Hepatocyte (in vitro differentiated cells): ENCODE measurements at regions not wholly inside any gene's neighbourhood (a gene's known extent, or its start where the extent isn't known, plus 50 kb on each side); places are given as distances from the start of the nearest gene placed in this dataset.

Experiments used
- DNase-seq: peaks from one replicate; pipeline ENCODE4 v3.0.0-alpha.2; 2016; ENCODE audit warnings: low spot score
- H2AFZ ChIP-seq: fragments of 200-600 bp; sonication (generic); 2 replicates; pipeline ENCODE4 v1.6.0; 2016; ENCODE audit warnings: antibody characterized with exemption, mild to moderate bottlenecking
- H3K27ac ChIP-seq: fragments of 200-600 bp; sonication (generic); 2 replicates; pipeline ENCODE4 v1.5.1; 2016; ENCODE audit warnings: mild to moderate bottlenecking
- H3K27me3 ChIP-seq: fragments of 200-600 bp; sonication (generic); 2 replicates; pipeline ENCODE4 v1.6.1; 2016
- H3K36me3 ChIP-seq: fragments of 200-600 bp; sonication (generic); replicated peaks from 2 replicates; pipeline ENCODE4 v1.5.1; 2016; ENCODE audit warnings: low read depth; ENCODE audit not compliant: insufficient read depth
- H3K4me1 ChIP-seq: fragments of 200-600 bp; sonication (generic); 2 replicates; pipeline ENCODE4 v1.5.1; 2016; ENCODE audit warnings: mild to moderate bottlenecking, moderate library complexity; ENCODE audit not compliant: insufficient read depth
- H3K4me2 ChIP-seq: fragments of 200-600 bp; sonication (generic); 2 replicates; pipeline ENCODE4 v1.6.0; 2016
- H3K4me3 ChIP-seq: fragments of 200-600 bp; sonication (generic); 2 replicates; pipeline ENCODE4 v1.5.1; 2016; ENCODE audit warnings: mild to moderate bottlenecking
- H3K79me2 ChIP-seq: fragments of 200-600 bp; sonication (generic); 2 replicates; pipeline ENCODE4 v1.6.0; 2017; ENCODE audit warnings: mild to moderate bottlenecking
- H3K9me2 ChIP-seq: fragments of 200-600 bp; sonication (generic); replicated peaks from 2 replicates; pipeline ENCODE4 v1.6.0; 2017; ENCODE audit warnings: mild to moderate bottlenecking; ENCODE audit not compliant: insufficient read depth
- H3K9me3 ChIP-seq: fragments of 200-600 bp; sonication (generic); 2 replicates; pipeline ENCODE4 v1.5.1; 2016; ENCODE audit warnings: low read depth, mild to moderate bottlenecking
- H4K20me1 ChIP-seq: fragments of 200-600 bp; sonication (generic); 2 replicates; pipeline ENCODE4 v1.6.0; 2016; ENCODE audit warnings: mild to moderate bottlenecking; ENCODE audit not compliant: insufficient read depth, poor library complexity, severe bottlenecking
- CTCF ChIP-seq: fragments of 200-600 bp; sonication (generic); IDR thresholded peaks from 2 replicates; pipeline ENCODE4 v1.5.1; 2016; ENCODE audit warnings: antibody characterized with exemption, mild to moderate bottlenecking; ENCODE audit not compliant: poor library complexity
- EZH2 ChIP-seq: fragments of 200-600 bp; sonication (generic); IDR thresholded peaks from 2 replicates; pipeline ENCODE4 v1.6.1; 2016; ENCODE audit warnings: antibody characterized with exemption, mild to moderate bottlenecking, borderline replicate concordance
- EZH2phosphoT487 ChIP-seq: fragments of 200-600 bp; sonication (generic); IDR thresholded peaks from one replicate; pipeline ENCODE4 v1.6.1; 2018; ENCODE audit warnings: antibody characterized with exemption, mild to moderate bottlenecking, low read depth, moderate library complexity; ENCODE audit not compliant: unreplicated experiment, severe bottlenecking
- WGBS: methylation state at CpG from one replicate; pipeline ENCODE4 v1.1.6; 2016; ENCODE audit warnings: low lambda C conversion rate; ENCODE audit errors: missing lambda C conversion rate; 5-methylcytosine and 5-hydroxymethylcytosine counted together

- no peak overlapping the region for H3K27ac ChIP-seq
These were observed 356.3 kb downstream of the HAPSTR1 start for GRCh38 chr16:9447699-9448098.

GRCh38 chr16:9449597-9449996 lies 358.2 kb downstream of the HAPSTR1 start:
- H3K27ac ChIP-seq = no peak overlapping the region
- no peaks in the 10 kb centered on the region for H3K27me3 ChIP-seq
- no peaks in the 10 kb centered on the region for H3K36me3 ChIP-seq
- TF ChIP-seq EZH2phosphoT487 (no peak), CTCF (no peak), EZH2 (no peak)
- H4K20me1 ChIP-seq = no peaks in the 10 kb centered on the region
- no peak for DNase-seq
- 95% methylated on average over 3 of the region's 3 CpGs for WGBS
- no peak overlapping the region for H2AFZ ChIP-seq
- no peaks in the 10 kb centered on the region for H3K79me2 ChIP-seq
- no peak overlapping the region for H3K4me2 ChIP-seq
- no peaks in the 10 kb centered on the region for H3K9me2 ChIP-seq
- H3K4me3 ChIP-seq = no peak overlapping the region
- H3K9me3 ChIP-seq = no peaks in the 10 kb centered on the region
- no peaks in the 10 kb centered on the region for H3K4me1 ChIP-seq

More at GRCh38 chr16:9447699-9448098, 356.3 kb downstream of the HAPSTR1 start:
- Histone ChIP-seq H3K4me2 (no peak overlapping the region), H2AFZ (no peak overlapping the region), H3K79me2 (no peaks in the 10 kb centered on the region), H3K27me3 (no peaks in the 10 kb centered on the region), H3K9me3 (no peaks in the 10 kb centered on the region), H4K20me1 (no peaks in the 10 kb centered on the region), H3K9me2 (no peaks in the 10 kb centered on the region), H3K4me3 (no peak overlapping the region), H3K4me1 (no peaks in the 10 kb centered on the region), H3K36me3 (no peaks in the 10 kb centered on the region)
- TF ChIP-seq CTCF (no peak), EZH2phosphoT487 (no peak), EZH2 (no peak)
- DNase-seq = no peak
- 87% methylated on average over 4 of the region's 4 CpGs for WGBS

GRCh38 chr16:9457215-9457614 lies 365.8 kb downstream of the HAPSTR1 start:
- no peaks in the 10 kb centered on the region for H3K36me3 ChIP-seq
- H4K20me1 ChIP-seq = no peaks in the 10 kb centered on the region
- H3K79me2 ChIP-seq = no peaks in the 10 kb centered on the region
- no peak overlapping the region for H3K27ac ChIP-seq
- H3K9me2 ChIP-seq = no peaks in the 10 kb centered on the region
- no peak for TF ChIP-seq CTCF
- no peak for TF ChIP-seq EZH2phosphoT487
- no peak for TF ChIP-seq EZH2
- no peak overlapping the region for H2AFZ ChIP-seq
- DNase-seq = no peak
- 83% methylated on average over 2 of the region's 2 CpGs for WGBS
- no peak overlapping the region for H3K4me2 ChIP-seq
- H3K4me1 ChIP-seq = no peaks in the 10 kb centered on the region
- no peaks in the 10 kb centered on the region for H3K9me3 ChIP-seq
- H3K4me3 ChIP-seq = no peak overlapping the region
- H3K27me3 ChIP-seq = no peaks in the 10 kb centered on the region

- Histone ChIP-seq H3K9me3 (no peaks in the 10 kb centered on the region), H3K36me3 (no peaks in the 10 kb centered on the region), H2AFZ (no peak overlapping the region), H4K20me1 (no peaks in the 10 kb centered on the region), H3K4me2 (no peak overlapping the region), H3K27ac (no peak overlapping the region), H3K9me2 (no peaks in the 10 kb centered on the region), H3K79me2 (no peaks in the 10 kb centered on the region), H3K4me1 (no peaks in the 10 kb centered on the region), H3K27me3 (no peaks in the 10 kb centered on the region), H3K4me3 (no peak overlapping the region)
- DNase-seq = no peak
- TF ChIP-seq EZH2phosphoT487 = no peak
- no peak for TF ChIP-seq EZH2
- no peak for TF ChIP-seq CTCF
- WGBS = 88% methylated on average over 6 of the region's 6 CpGs
These were observed 367.4 kb downstream of the HAPSTR1 start for GRCh38 chr16:9458816-9459215.
